ENCODE measurements at regions not wholly inside any gene's neighbourhood (a gene's known extent, or its start where the extent isn't known, plus 50 kb on each side); places are given as distances from the start of the nearest gene placed in this dataset.

DNA sequence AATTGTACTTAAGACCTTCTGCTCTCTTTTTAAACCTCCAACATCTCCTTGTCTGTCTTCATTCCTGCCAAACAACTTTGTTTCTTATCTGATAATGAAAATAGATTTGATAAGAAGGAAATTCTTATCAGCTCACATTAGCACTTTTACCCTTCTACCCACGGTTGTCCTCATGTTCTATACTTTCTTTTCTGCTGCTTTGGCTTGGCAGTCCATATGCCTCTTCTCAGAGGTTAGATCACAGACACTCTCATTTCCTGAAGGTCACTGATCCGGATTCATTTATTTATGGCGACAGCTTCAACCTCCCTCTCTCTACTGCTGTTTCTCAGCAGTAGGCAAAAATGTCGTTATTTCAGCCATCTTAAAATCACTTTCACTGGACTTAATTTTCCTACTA lies 2015.8 kb downstream of the NCAM2 start:
- Histone ChIP-seq H3K4me3 (ENCODE audit: low read depth, low read length) (no peak overlapping the region), H3K27me3 (ENCODE audit: control insufficient read depth, insufficient read depth, low read length) (no peaks in the 10 kb centered on the region), H3K36me3 (ENCODE audit: control insufficient read depth, insufficient read depth, low read length) (no peaks in the 10 kb centered on the region)
- ChIA-PET POLR2A (no interaction called here), CTCF (no interaction called here)
- no peak for DNase-seq (ENCODE audit: low read depth)
- TF ChIP-seq, protein P1, sequence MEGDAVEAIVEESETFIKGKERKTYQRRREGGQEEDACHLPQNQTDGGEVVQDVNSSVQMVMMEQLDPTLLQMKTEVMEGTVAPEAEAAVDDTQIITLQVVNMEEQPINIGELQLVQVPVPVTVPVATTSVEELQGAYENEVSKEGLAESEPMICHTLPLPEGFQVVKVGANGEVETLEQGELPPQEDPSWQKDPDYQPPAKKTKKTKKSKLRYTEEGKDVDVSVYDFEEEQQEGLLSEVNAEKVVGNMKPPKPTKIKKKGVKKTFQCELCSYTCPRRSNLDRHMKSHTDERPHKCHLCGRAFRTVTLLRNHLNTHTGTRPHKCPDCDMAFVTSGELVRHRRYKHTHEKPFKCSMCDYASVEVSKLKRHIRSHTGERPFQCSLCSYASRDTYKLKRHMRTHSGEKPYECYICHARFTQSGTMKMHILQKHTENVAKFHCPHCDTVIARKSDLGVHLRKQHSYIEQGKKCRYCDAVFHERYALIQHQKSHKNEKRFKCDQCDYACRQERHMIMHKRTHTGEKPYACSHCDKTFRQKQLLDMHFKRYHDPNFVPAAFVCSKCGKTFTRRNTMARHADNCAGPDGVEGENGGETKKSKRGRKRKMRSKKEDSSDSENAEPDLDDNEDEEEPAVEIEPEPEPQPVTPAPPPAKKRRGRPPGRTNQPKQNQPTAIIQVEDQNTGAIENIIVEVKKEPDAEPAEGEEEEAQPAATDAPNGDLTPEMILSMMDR (IDR thresholded peaks at IDR 0.05; ENCODE audit: insufficient read depth, low read depth, low read length) = no peak

GRCh38 chr21:23016617-23017016 lies 2018.4 kb downstream of the NCAM2 start:
- Histone ChIP-seq H3K36me3 (ENCODE audit: control insufficient read depth, insufficient read depth, low read length) (no peaks in the 10 kb centered on the region), H3K4me3 (ENCODE audit: low read depth, low read length) (no peak overlapping the region), H3K27me3 (ENCODE audit: control insufficient read depth, insufficient read depth, low read length) (no peaks in the 10 kb centered on the region)
- ChIA-PET CTCF (no interaction called here), POLR2A (no interaction called here)
- no peak for DNase-seq (ENCODE audit: low read depth)
- TF ChIP-seq, protein P1 (IDR thresholded peaks at IDR 0.05; ENCODE audit: insufficient read depth, low read depth, low read length) = no peak

DNA sequence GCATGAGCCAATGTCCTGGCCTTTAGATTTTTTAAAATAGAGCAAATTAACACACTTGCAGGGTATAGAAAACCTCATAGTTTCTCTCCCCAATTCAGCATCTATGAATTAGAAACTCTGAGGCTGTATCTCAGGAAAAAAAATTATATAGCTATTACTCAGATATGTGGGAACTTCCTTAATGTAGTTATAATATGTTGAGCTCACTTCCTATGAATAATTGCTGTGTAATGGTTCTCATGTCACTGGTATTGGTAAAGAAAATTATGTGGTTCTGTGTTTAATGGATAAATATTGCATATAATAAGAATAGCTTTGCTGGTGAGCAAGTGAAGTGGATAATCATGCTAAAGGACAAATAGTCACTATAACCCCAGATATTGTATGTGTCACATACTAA lies 2019.8 kb downstream of the NCAM2 start:
- no peaks in the 10 kb centered on the region for H3K27me3 ChIP-seq (ENCODE audit: control insufficient read depth, insufficient read depth, low read length)
- no peak for DNase-seq (ENCODE audit: low read depth)
- ChIA-PET POLR2A (no interaction called here), CTCF (no interaction called here)
- H3K4me3 ChIP-seq (ENCODE audit: low read depth, low read length) = no peak overlapping the region
- H3K36me3 ChIP-seq (ENCODE audit: control insufficient read depth, insufficient read depth, low read length) = no peaks in the 10 kb centered on the region
- TF ChIP-seq, protein P1 (IDR thresholded peaks at IDR 0.05; ENCODE audit: insufficient read depth, low read depth, low read length) = no peak

GRCh38 chr21:23020969-23021368 lies 2022.8 kb downstream of the NCAM2 start:
- ChIA-PET CTCF (no interaction called here), POLR2A (no interaction called here)
- TF ChIP-seq, protein P1 (IDR thresholded peaks at IDR 0.05; ENCODE audit: insufficient read depth, low read depth, low read length) = no peak
- no peaks in the 10 kb centered on the region for H3K36me3 ChIP-seq (ENCODE audit: control insufficient read depth, insufficient read depth, low read length)
- H3K27me3 ChIP-seq (ENCODE audit: control insufficient read depth, insufficient read depth, low read length) = no peaks in the 10 kb centered on the region
- H3K4me3 ChIP-seq (ENCODE audit: low read depth, low read length) = no peak overlapping the region
- DNase-seq (ENCODE audit: low read depth) = no peak

DNA sequence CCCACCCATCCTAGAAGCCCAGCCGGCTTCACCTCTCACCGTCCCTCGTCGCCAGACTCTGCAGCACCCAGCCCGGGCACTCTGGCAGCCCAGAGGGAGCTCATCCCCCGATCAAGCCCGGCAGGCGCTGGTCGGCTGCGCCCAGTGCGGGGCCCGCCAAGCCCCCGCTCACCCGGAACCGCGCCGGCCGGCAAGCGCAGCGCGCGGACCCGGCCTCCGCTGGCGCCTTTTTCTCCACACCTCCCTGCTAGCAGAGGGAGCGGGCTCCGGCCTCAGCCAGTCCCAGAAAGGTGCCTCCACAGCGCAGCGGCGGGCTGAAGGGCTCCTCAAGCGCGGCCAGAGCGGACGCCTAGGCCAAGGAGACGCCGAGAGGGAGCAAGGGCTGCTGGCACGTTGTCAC lies 2023.3 kb downstream of the NCAM2 start:
- Histone ChIP-seq H3K4me3 (ENCODE audit: low read depth, low read length) (no peak overlapping the region), H3K36me3 (ENCODE audit: control insufficient read depth, insufficient read depth, low read length) (no peaks in the 10 kb centered on the region), H3K27me3 (ENCODE audit: control insufficient read depth, insufficient read depth, low read length) (no peaks in the 10 kb centered on the region)
- TF ChIP-seq, protein P1 (IDR thresholded peaks at IDR 0.05; ENCODE audit: insufficient read depth, low read depth, low read length) = no peak
- ChIA-PET POLR2A (no interaction called here), CTCF (no interaction called here)
- DNase-seq (ENCODE audit: low read depth) = no peak
